HEK293 (cell line): ENCODE measurements at regions not wholly inside any gene's neighbourhood (a gene's known extent, or its start where the extent isn't known, plus 50 kb on each side); places are given as distances from the start of the nearest gene placed in this dataset.

Source experiments
- CTCF ChIP-seq: fragments of 450-650 bp; formaldehyde crosslinking; IDR thresholded peaks from 2 replicates; pipeline ENCODE4 v1.5.1; 2016; ENCODE audit warnings: missing biosample characterization, missing genetic modification characterization
- EGR2 ChIP-seq: fragments of 450-650 bp; formaldehyde crosslinking; IDR thresholded peaks from 2 replicates; pipeline ENCODE4 v1.5.1; 2016; ENCODE audit warnings: low read depth, missing biosample characterization, missing genetic modification characterization
- TCF7L2 ChIP-seq: IDR thresholded peaks from 2 replicates; pipeline ENCODE4 v1.6.1; 2011; ENCODE audit warnings: low read depth, mild to moderate bottlenecking, inconsistent platforms, low read length, moderate library complexity, borderline replicate concordance
- ZBTB44 ChIP-seq: fragments of 450-650 bp; IDR thresholded peaks from 2 replicates; pipeline ENCODE4 v1.5.1; 2018; ENCODE audit warnings: missing biosample characterization, mild to moderate bottlenecking, missing genetic modification characterization
- ZBTB7A ChIP-seq: fragments of 450-650 bp; formaldehyde crosslinking; IDR thresholded peaks from 2 replicates; pipeline ENCODE4 v1.5.1; 2016; ENCODE audit warnings: low read depth, missing biosample characterization, missing genetic modification characterization
- ZFP3 ChIP-seq: fragments of 450-650 bp; formaldehyde crosslinking; IDR thresholded peaks from 2 replicates; pipeline ENCODE4 v1.5.1; 2016; ENCODE audit warnings: low read depth, missing biosample characterization, missing genetic modification characterization
- ZNF133 ChIP-seq: fragments of 450-650 bp; formaldehyde crosslinking; IDR thresholded peaks from 2 replicates; pipeline ENCODE4 v1.5.1; 2016; ENCODE audit warnings: missing biosample characterization, missing genetic modification characterization
- ZNF202 ChIP-seq: fragments of 450-650 bp; formaldehyde crosslinking; IDR thresholded peaks from 2 replicates; pipeline ENCODE4 v1.5.1; 2016; ENCODE audit warnings: missing biosample characterization, missing genetic modification characterization, borderline replicate concordance
- ZNF274 ChIP-seq, 2 experiments: fragments of 200-500 bp in 1 of 2; fragments of 450-650 bp in 1 of 2; sonication (Bioruptor generic) in 1 of 2; formaldehyde crosslinking in 1 of 2; IDR thresholded peaks; 2 replicates each; pipeline versions ENCODE4 v1.5.1 to v1.6.1; 2014 to 2016; ENCODE audit warnings: borderline replicate concordance in 1 of 2, inconsistent platforms in 1 of 2, low read length in 1 of 2, missing biosample characterization in 1 of 2, missing genetic modification characterization in 1 of 2
- ZNF311 ChIP-seq: fragments of 450-650 bp; formaldehyde crosslinking; IDR thresholded peaks from 2 replicates; pipeline ENCODE4 v1.5.1; 2017; ENCODE audit warnings: missing biosample characterization, missing genetic modification characterization, borderline replicate concordance
- ZNF433 ChIP-seq: fragments of 450-650 bp; formaldehyde crosslinking; IDR thresholded peaks from 2 replicates; pipeline ENCODE4 v1.5.1; 2016; ENCODE audit warnings: missing biosample characterization, missing genetic modification characterization, low read depth

- TF ChIP-seq TCF7L2 (no peak), ZNF433 (tag by site-specific recombination) (no peak), ZNF274 (IDR thresholded peaks at IDR 0.05; ENCODE audit: low read length) (no peak), ZNF274 (tag by site-specific recombination; IDR thresholded peaks at IDR 0.05; ENCODE audit: borderline replicate concordance) (no peak), CTCF (no peak), ZBTB44 (tag by site-specific recombination) (no peak), ZNF311 (tag by site-specific recombination) (no peak), ZBTB7A (tag by site-specific recombination) (no peak), ZFP3 (tag by site-specific recombination) (no peak), EGR2 (tag by site-specific recombination) (no peak), ZNF133 (tag by site-specific recombination) (no peak), ZNF202 (no peak)
Measured at GRCh38 chr11:92473736-92474135, 249.1 kb downstream of the FAT3 start.
